Neuronal stem cell (in vitro differentiated cells): ENCODE measurements at regions not wholly inside any gene's neighbourhood (a gene's known extent, or its start where the extent isn't known, plus 50 kb on each side); places are given as distances from the start of the nearest gene placed in this dataset.

Experiments
- DNase-seq: peaks from one replicate; pipeline ENCODE4 v3.0.0-alpha.2; 2013; ENCODE audit warnings: low spot score
- H2AFZ ChIP-seq: one replicate; pipeline ENCODE4 v1.6.1; 2013; ENCODE audit warnings: mild to moderate bottlenecking, low read length, inconsistent platforms
- H2AK5ac ChIP-seq: 2 replicates; pipeline ENCODE4 v1.6.1; 2013; ENCODE audit warnings: low read depth, mild to moderate bottlenecking, inconsistent platforms, low read length, moderate library complexity, mixed read lengths
- H2BK120ac ChIP-seq: 2 replicates; pipeline ENCODE4 v1.6.1; 2013; ENCODE audit warnings: low read depth, mild to moderate bottlenecking, inconsistent platforms, low read length, moderate library complexity, mixed read lengths
- H2BK12ac ChIP-seq: one replicate; pipeline ENCODE4 v1.6.1; 2013; ENCODE audit warnings: low read length, inconsistent platforms
- H2BK15ac ChIP-seq: 2 replicates; pipeline ENCODE4 v1.6.1; 2013; ENCODE audit warnings: mild to moderate bottlenecking, low read length, inconsistent platforms, mixed read lengths
- H2BK5ac ChIP-seq: one replicate; pipeline ENCODE4 v1.6.1; 2013; ENCODE audit warnings: inconsistent platforms, mild to moderate bottlenecking, low read length, moderate library complexity
- H3K14ac ChIP-seq: one replicate; pipeline ENCODE4 v1.6.1; 2013; ENCODE audit warnings: low read length, inconsistent platforms
- H3K18ac ChIP-seq: 2 replicates; pipeline ENCODE4 v1.6.1; 2013; ENCODE audit warnings: low read length, inconsistent platforms
- H3K23ac ChIP-seq: 2 replicates; pipeline ENCODE4 v1.6.1; 2013; ENCODE audit warnings: low read depth, mild to moderate bottlenecking, mixed read lengths, low read length, inconsistent platforms; ENCODE audit not compliant: poor library complexity
- H3K27ac ChIP-seq: replicated peaks from 3 replicates; pipeline ENCODE4 v1.5.1; 2013; ENCODE audit warnings: low read length, inconsistent platforms
- H3K27me3 ChIP-seq, 3 experiments: 2 replicates each; pipeline ENCODE4 v1.6.1; 2013; ENCODE audit warnings: low read length in 3 of 3, mild to moderate bottlenecking in 2 of 3, inconsistent platforms in 1 of 3, low read depth in 1 of 3, mixed read lengths in 1 of 3, moderate library complexity in 1 of 3; ENCODE audit not compliant: control insufficient read depth in 3 of 3, insufficient read depth in 3 of 3
- H3K36me3 ChIP-seq, 2 donors: replicated peaks in 1 of 2; 2 replicates each; pipeline ENCODE4 v1.6.1; 2013; ENCODE audit warnings: low read length in 2 of 2; ENCODE audit not compliant: control insufficient read depth in 2 of 2, insufficient read depth in 2 of 2
- H3K4ac ChIP-seq: 2 replicates; pipeline ENCODE4 v1.6.1; 2013; ENCODE audit warnings: inconsistent platforms, mild to moderate bottlenecking, low read length, moderate library complexity
- H3K4me1 ChIP-seq, 2 donors: 1 replicate in 1 of 2; 2 replicates in 1 of 2; pipeline ENCODE4 v1.6.1; 2013; ENCODE audit warnings: low read length in 2 of 2, low read depth in 1 of 2; ENCODE audit not compliant: control insufficient read depth in 2 of 2, insufficient read depth in 1 of 2
- H3K4me2 ChIP-seq: one replicate; pipeline ENCODE4 v1.6.1; 2013; ENCODE audit warnings: mild to moderate bottlenecking, low read length, inconsistent platforms; ENCODE audit not compliant: insufficient read depth, poor library complexity, severe bottlenecking
- H3K4me3 ChIP-seq, 2 donors: 2 replicates each; pipeline ENCODE4 v1.5.1; 2013; ENCODE audit warnings: low read length in 2 of 2, mild to moderate bottlenecking in 2 of 2, inconsistent platforms in 1 of 2, moderate library complexity in 1 of 2
- H3K79me1 ChIP-seq: one replicate; pipeline ENCODE4 v1.6.1; 2013; ENCODE audit warnings: low read depth, mild to moderate bottlenecking, inconsistent platforms, low read length, moderate library complexity
- H3K9ac ChIP-seq: one replicate; pipeline ENCODE4 v1.6.1; 2013; ENCODE audit warnings: mild to moderate bottlenecking, low read depth, low read length, inconsistent platforms; ENCODE audit not compliant: poor library complexity
- H3K9me3 ChIP-seq, 2 donors: replicated peaks in 1 of 2; 2 replicates each; pipeline versions ENCODE3 to v1.6.1; 2013; ENCODE audit warnings: low read length in 2 of 2, mild to moderate bottlenecking in 2 of 2, inconsistent platforms in 1 of 2, low read depth in 1 of 2, mixed read lengths in 1 of 2, moderate library complexity in 1 of 2; ENCODE audit not compliant: control insufficient read depth in 2 of 2, insufficient read depth in 1 of 2
- H4K8ac ChIP-seq: one replicate; pipeline ENCODE4 v1.6.1; 2013; ENCODE audit warnings: low read depth, mild to moderate bottlenecking, inconsistent platforms, low read length, moderate library complexity
- H4K91ac ChIP-seq: one replicate; pipeline ENCODE4 v1.6.1; 2013; ENCODE audit warnings: low read length, low read depth, mild to moderate bottlenecking, inconsistent platforms; ENCODE audit not compliant: poor library complexity
- WGBS, 2 donors: extraction: QIAGEN DNeasy Blood & Tissue Kit; methylation state at CpG; one replicate each; pipeline ENCODE4 v1.1.7; 2013; ENCODE audit warnings: missing lambda C conversion rate in 2 of 2, mixed read lengths in 1 of 2; ENCODE audit not compliant: insufficient read length in 2 of 2, insufficient replicate concordance in 1 of 2; ENCODE audit errors: extremely low coverage in 2 of 2; 5-methylcytosine and 5-hydroxymethylcytosine counted together

GRCh38 chr14:23801766-23802165 lies 151.8 kb upstream of the DHRS4 start:
- no peak overlapping the region for H3K23ac ChIP-seq
- H2AFZ ChIP-seq = no peak overlapping the region
- no peak overlapping the region for H2BK120ac ChIP-seq
- peaks cover 0 to 6% (median 0%) of the 10 kb centered on the region in 3 experiments for H3K27me3 ChIP-seq
- H3K9me3 ChIP-seq = no peaks in the 10 kb centered on the region
- H2AK5ac ChIP-seq = no peak overlapping the region
- no peak overlapping the region for H3K9ac ChIP-seq
- no peaks in the 10 kb centered on the region for H3K4me1 ChIP-seq
- no peak overlapping the region for H3K4me3 ChIP-seq
- no peak overlapping the region for H4K91ac ChIP-seq
- no peaks in the 10 kb centered on the region for H3K36me3 ChIP-seq
- no peak overlapping the region for H3K18ac ChIP-seq
- H2BK12ac ChIP-seq = no peak overlapping the region
- H3K14ac ChIP-seq = no peak overlapping the region
- no peak overlapping the region for H2BK5ac ChIP-seq
- H3K4me2 ChIP-seq = no peak overlapping the region
- H3K79me1 ChIP-seq = no peaks in the 10 kb centered on the region
- no peak overlapping the region for H4K8ac ChIP-seq
- DNase-seq = no peak
- no CpG with 5 or more reads among the region's 2 CpGs for WGBS, 2 donors
- H2BK15ac ChIP-seq = no peak overlapping the region
- H3K27ac ChIP-seq = no peak overlapping the region
- H3K4ac ChIP-seq = no peak overlapping the region

GRCh38 chr14:23804817-23805216 lies 148.8 kb upstream of the DHRS4 start:
- Histone ChIP-seq H4K91ac (no peak overlapping the region), H2AK5ac (no peak overlapping the region), H3K4ac (no peak overlapping the region), H2AFZ (no peak overlapping the region), H3K14ac (no peak overlapping the region), H3K9me3 (no peaks in the 10 kb centered on the region), H3K36me3 (no peaks in the 10 kb centered on the region), H3K23ac (no peak overlapping the region), H3K4me2 (no peak overlapping the region), H3K4me1 (no peaks in the 10 kb centered on the region), H2BK120ac (no peak overlapping the region), H3K4me3 (no peak overlapping the region), H3K27me3 (no peaks in the 10 kb centered on the region), H2BK15ac (no peak overlapping the region), H3K9ac (no peak overlapping the region), H2BK5ac (no peak overlapping the region), H3K27ac (no peak overlapping the region), H2BK12ac (no peak overlapping the region), H4K8ac (no peak overlapping the region), H3K79me1 (no peaks in the 10 kb centered on the region), H3K18ac (no peak overlapping the region)
- DNase-seq = no peak
- no CpG with 5 or more reads among the region's 3 CpGs for WGBS, 2 donors

- H3K27ac ChIP-seq = no peak overlapping the region
- H3K36me3 ChIP-seq = no peaks in the 10 kb centered on the region
- no peak overlapping the region for H2BK120ac ChIP-seq
- no peaks in the 10 kb centered on the region for H3K9me3 ChIP-seq
- DNase-seq = no peak
- H2AK5ac ChIP-seq = no peak overlapping the region
- no peak overlapping the region for H3K4ac ChIP-seq
- H3K18ac ChIP-seq = no peak overlapping the region
- H2BK15ac ChIP-seq = no peak overlapping the region
- no peak overlapping the region for H3K4me3 ChIP-seq
- H2BK12ac ChIP-seq = no peak overlapping the region
- no peak overlapping the region for H3K4me2 ChIP-seq
- H2AFZ ChIP-seq = no peak overlapping the region
- no peaks in the 10 kb centered on the region for H3K4me1 ChIP-seq
- H2BK5ac ChIP-seq = no peak overlapping the region
- H4K91ac ChIP-seq = no peak overlapping the region
- H3K23ac ChIP-seq = no peak overlapping the region
- no peaks in the 10 kb centered on the region for H3K27me3 ChIP-seq
- H4K8ac ChIP-seq = no peak overlapping the region
- no peak overlapping the region for H3K9ac ChIP-seq
- no peaks in the 10 kb centered on the region for H3K79me1 ChIP-seq
- no peak overlapping the region for H3K14ac ChIP-seq
Observed at GRCh38 chr14:23805761-23806160, 147.8 kb upstream of the DHRS4 start.

GRCh38 chr14:23814527-23815256 lies 138.9 kb upstream of the DHRS4 start:
- no peak overlapping the region for H2AFZ ChIP-seq
- no peak overlapping the region for H3K9ac ChIP-seq
- H3K27me3 ChIP-seq = no peaks in the 10 kb centered on the region
- no peak overlapping the region for H2BK12ac ChIP-seq
- DNase-seq = no peak
- no peak overlapping the region for H2BK120ac ChIP-seq
- no peak overlapping the region for H3K14ac ChIP-seq
- no peak overlapping the region for H3K4me3 ChIP-seq
- no peak overlapping the region for H2BK5ac ChIP-seq
- H3K9me3 ChIP-seq = peaks cover 0 to 3% of the 10 kb centered on the region in 2 donors
- H3K18ac ChIP-seq = no peak overlapping the region
- H3K36me3 ChIP-seq = no peaks in the 10 kb centered on the region
- no peak overlapping the region for H2AK5ac ChIP-seq
- no peaks in the 10 kb centered on the region for H3K4me1 ChIP-seq
- no peak overlapping the region for H4K91ac ChIP-seq
- H3K4me2 ChIP-seq = no peak overlapping the region
- 100% methylated on average over 1 of the region's 6 CpGs; no CpG with 5 or more reads in 1 of the 2 donors for WGBS, 2 donors
- no peak overlapping the region for H4K8ac ChIP-seq
- no peak overlapping the region for H3K27ac ChIP-seq
- no peak overlapping the region for H2BK15ac ChIP-seq
- H3K4ac ChIP-seq = no peak overlapping the region
- no peaks in the 10 kb centered on the region for H3K79me1 ChIP-seq
- no peak overlapping the region for H3K23ac ChIP-seq
